HUES64 (cell line): ENCODE measurements at regions not wholly inside any gene's neighbourhood (a gene's known extent, or its start where the extent isn't known, plus 50 kb on each side); places are given as distances from the start of the nearest gene placed in this dataset.

Experiments used
- H3K27ac ChIP-seq: 2 replicates; pipeline ENCODE4 v1.7.0; 2013; ENCODE audit warnings: low read depth, low read length, inconsistent platforms
- H3K27me3 ChIP-seq: 2 replicates; pipeline ENCODE4 v1.6.1; 2013; ENCODE audit warnings: mild to moderate bottlenecking, low read length; ENCODE audit not compliant: insufficient read depth
- H3K36me3 ChIP-seq: 2 replicates; pipeline ENCODE4 v1.6.1; 2013; ENCODE audit warnings: mild to moderate bottlenecking, low read length; ENCODE audit not compliant: insufficient read depth
- H3K4me1 ChIP-seq: 2 replicates; pipeline ENCODE4 v1.6.1; 2013; ENCODE audit warnings: mild to moderate bottlenecking, low read length, moderate library complexity; ENCODE audit not compliant: insufficient read depth
- H3K4me3 ChIP-seq: 2 replicates; pipeline ENCODE4 v1.5.1; 2013; ENCODE audit warnings: mild to moderate bottlenecking, low read length, moderate library complexity
- H3K9ac ChIP-seq: 2 replicates; pipeline ENCODE4 v1.6.1; 2013; ENCODE audit warnings: mild to moderate bottlenecking, low read depth, low read length
- H3K9me3 ChIP-seq: 2 replicates; pipeline ENCODE4 v1.6.1; 2013; ENCODE audit warnings: low read depth, low read length; ENCODE audit not compliant: insufficient read depth
- WGBS: fragments of 150-250, 120-280 bp; methylation state at CpG from one replicate; pipeline ENCODE4 v1.1.7; 2013; ENCODE audit warnings: missing lambda C conversion rate; 5-methylcytosine and 5-hydroxymethylcytosine counted together

- Histone ChIP-seq H3K27me3 (no peaks in the 10 kb centered on the region), H3K4me3 (no peak overlapping the region), H3K9me3 (no peaks in the 10 kb centered on the region), H3K9ac (no peak overlapping the region), H3K36me3 (no peaks in the 10 kb centered on the region), H3K4me1 (no peaks in the 10 kb centered on the region), H3K27ac (no peak overlapping the region)
- WGBS, result 97% methylated on average over 2 of the region's 2 CpGs
Observed at GRCh38 chr13:71087006-71087405, 780.0 kb downstream of the DACH1 start.

GRCh38 chr13:71082631-71083030, 784.4 kb downstream of the DACH1 start:
- 85% methylated on average over 1 of the region's 1 CpG for WGBS
- no peak overlapping the region for H3K4me3 ChIP-seq

DNA sequence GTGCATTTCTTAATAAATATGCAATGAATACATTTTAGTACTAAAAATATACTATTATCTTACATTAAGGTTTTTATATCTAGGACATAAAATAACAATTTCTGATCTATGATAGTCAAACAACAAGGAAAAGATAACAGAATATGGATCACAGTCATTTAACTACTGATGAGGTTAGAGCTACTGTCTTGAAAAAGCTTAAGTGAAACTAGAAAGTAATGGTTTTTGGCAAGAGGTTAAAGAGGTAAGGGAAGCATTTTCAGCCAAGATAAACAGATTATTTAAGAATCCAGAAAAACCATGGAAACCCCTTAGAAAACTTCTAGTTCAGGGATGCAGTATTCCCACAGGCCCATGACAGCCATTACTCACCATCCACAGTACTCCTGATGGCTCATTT, 787.4 kb downstream of the DACH1 start:
- Histone ChIP-seq H3K4me1 (peaks cover 14% of the 10 kb centered on the region), H3K9ac (no peak overlapping the region), H3K36me3 (no peaks in the 10 kb centered on the region), H3K27ac (no peak overlapping the region), H3K27me3 (no peaks in the 10 kb centered on the region), H3K4me3 (no peak overlapping the region), H3K9me3 (no peaks in the 10 kb centered on the region)

More at GRCh38 chr13:71082631-71083030, 784.4 kb downstream of the DACH1 start:
- no peaks in the 10 kb centered on the region for H3K27me3 ChIP-seq
- no peaks in the 10 kb centered on the region for H3K36me3 ChIP-seq
- H3K9ac ChIP-seq, result no peak overlapping the region
- no peak overlapping the region for H3K27ac ChIP-seq
- no peaks in the 10 kb centered on the region for H3K4me1 ChIP-seq
- H3K9me3 ChIP-seq, result no peaks in the 10 kb centered on the region

DNA sequence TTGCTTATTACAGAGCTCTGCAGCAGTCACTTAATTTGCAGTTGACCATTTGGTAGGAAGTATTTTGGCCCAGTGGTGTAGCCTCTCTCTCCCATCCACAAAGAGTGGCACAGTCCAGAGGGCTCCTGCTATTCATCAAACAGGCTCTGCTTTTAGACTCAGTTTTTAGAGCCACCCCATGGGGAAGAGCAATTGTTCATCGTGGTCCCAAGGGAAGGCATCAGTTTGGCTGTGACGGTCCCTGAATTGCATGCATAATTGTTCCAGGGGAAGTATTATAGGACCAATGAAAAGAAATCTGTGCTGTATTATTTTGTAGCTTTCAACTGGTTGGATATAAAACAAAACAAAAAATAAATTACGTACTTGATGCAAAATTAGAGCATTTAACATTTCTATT, 799.0 kb downstream of the DACH1 start:
- Histone ChIP-seq H3K9ac (no peak overlapping the region), H3K4me3 (no peak overlapping the region), H3K27ac (no peak overlapping the region), H3K36me3 (no peaks in the 10 kb centered on the region), H3K4me1 (no peaks in the 10 kb centered on the region), H3K9me3 (no peaks in the 10 kb centered on the region), H3K27me3 (no peaks in the 10 kb centered on the region)
- 82% methylated on average over 2 of the region's 3 CpGs for WGBS

- 0 out of 2 replicates have a peak, but pooled peaks cover 2% of the 10 kb centered on the region for H3K9me3 ChIP-seq
- WGBS, result 97% methylated on average over 2 of the region's 3 CpGs
- H3K4me3 ChIP-seq, result no peak overlapping the region
- H3K27ac ChIP-seq, result no peak overlapping the region
- no peaks in the 10 kb centered on the region for H3K27me3 ChIP-seq
- H3K4me1 ChIP-seq, result no peaks in the 10 kb centered on the region
- H3K9ac ChIP-seq, result no peak overlapping the region
- no peaks in the 10 kb centered on the region for H3K36me3 ChIP-seq
Observed at GRCh38 chr13:71067165-71067815, 799.7 kb downstream of the DACH1 start.

- no peaks in the 10 kb centered on the region for H3K27me3 ChIP-seq
- H3K36me3 ChIP-seq, result no peaks in the 10 kb centered on the region
- H3K4me3 ChIP-seq, result no peak overlapping the region
- no peak overlapping the region for H3K27ac ChIP-seq
- H3K9ac ChIP-seq, result no peak overlapping the region
- no peaks in the 10 kb centered on the region for H3K9me3 ChIP-seq
- 58% methylated on average over 4 of the region's 4 CpGs for WGBS
- no peaks in the 10 kb centered on the region for H3K4me1 ChIP-seq
Observed at GRCh38 chr13:71056581-71056980, 810.4 kb downstream of the DACH1 start.

- 61% methylated on average over 3 of the region's 3 CpGs for WGBS
- H3K4me3 ChIP-seq, result no peak overlapping the region
Observed at GRCh38 chr13:71055644-71056043, 811.4 kb downstream of the DACH1 start.

GRCh38 chr13:71055047-71055446, 812.0 kb downstream of the DACH1 start:
- Histone ChIP-seq H3K9ac (no peak overlapping the region), H3K27ac (no peak overlapping the region)
- WGBS, result no CpG with 5 or more reads among the region's 1 CpG

More at GRCh38 chr13:71055644-71056043, 811.4 kb downstream of the DACH1 start:
- H3K9ac ChIP-seq, result no peak overlapping the region
- H3K27me3 ChIP-seq, result no peaks in the 10 kb centered on the region
- H3K9me3 ChIP-seq, result no peaks in the 10 kb centered on the region
- no peaks in the 10 kb centered on the region for H3K36me3 ChIP-seq
- no peaks in the 10 kb centered on the region for H3K4me1 ChIP-seq
- H3K27ac ChIP-seq, result no peak overlapping the region

GRCh38 chr13:71054358-71054757, 812.6 kb downstream of the DACH1 start:
- Histone ChIP-seq H3K4me3 (no peak overlapping the region), H3K36me3 (no peaks in the 10 kb centered on the region), H3K9me3 (no peaks in the 10 kb centered on the region), H3K9ac (no peak overlapping the region), H3K4me1 (no peaks in the 10 kb centered on the region), H3K27me3 (no peaks in the 10 kb centered on the region), H3K27ac (no peak overlapping the region)
- WGBS, result 50% methylated on average over 1 of the region's 1 CpG

More at GRCh38 chr13:71055047-71055446, 812.0 kb downstream of the DACH1 start:
- H3K27me3 ChIP-seq, result no peaks in the 10 kb centered on the region
- H3K9me3 ChIP-seq, result no peaks in the 10 kb centered on the region
- H3K36me3 ChIP-seq, result no peaks in the 10 kb centered on the region
- no peak overlapping the region for H3K4me3 ChIP-seq
- H3K4me1 ChIP-seq, result no peaks in the 10 kb centered on the region

DNA sequence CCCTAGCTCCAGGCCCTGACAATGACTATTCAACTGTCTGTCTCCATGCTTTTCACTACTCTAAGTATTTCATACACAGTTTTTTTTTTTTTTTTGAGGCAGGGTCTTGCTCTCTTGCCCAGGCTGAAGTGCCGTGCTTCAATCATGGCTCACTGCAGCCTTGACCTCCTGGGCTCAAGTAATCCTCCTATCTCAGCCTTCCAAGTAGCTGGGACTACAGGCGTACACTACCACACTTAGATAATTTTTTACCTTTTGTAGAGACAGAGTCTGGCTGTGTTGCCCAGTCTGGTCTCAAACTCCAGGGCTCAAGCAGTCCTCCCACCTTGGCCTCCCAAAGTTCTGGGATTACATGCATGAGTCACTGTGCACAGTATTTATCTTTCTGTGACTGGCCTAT, 815.4 kb downstream of the DACH1 start:
- Histone ChIP-seq H3K36me3 (no peaks in the 10 kb centered on the region), H3K9me3 (no peaks in the 10 kb centered on the region), H3K27me3 (no peaks in the 10 kb centered on the region), H3K27ac (no peak overlapping the region), H3K4me3 (no peak overlapping the region), H3K9ac (no peak overlapping the region), H3K4me1 (peaks cover 15% of the 10 kb centered on the region)
- 93% methylated on average over 2 of the region's 2 CpGs for WGBS

- H3K36me3 ChIP-seq, result no peaks in the 10 kb centered on the region
- H3K9me3 ChIP-seq, result no peaks in the 10 kb centered on the region
- H3K4me3 ChIP-seq, result no peak overlapping the region
- WGBS, result 56% methylated on average over 2 of the region's 2 CpGs
- H3K27me3 ChIP-seq, result no peaks in the 10 kb centered on the region
- peaks cover 35% of the 10 kb centered on the region for H3K4me1 ChIP-seq
- peak overlapping the region; percentile 22; the same call in 1 of the 2 replicates for H3K27ac ChIP-seq
- H3K9ac ChIP-seq, result no peak overlapping the region
Observed at GRCh38 chr13:71046360-71047079, 820.5 kb downstream of the DACH1 start.
